DMS114 treated with DMSO at 0.1 percent for 48 hours (cell line): ENCODE measurements at regions not wholly inside any gene's neighbourhood (a gene's known extent, or its start where the extent isn't known, plus 50 kb on each side); places are given as distances from the start of the nearest gene placed in this dataset.
"Not testable (repeated sequence)": the region's sequence is repeated elsewhere in the genome, so short reads cannot be mapped to it uniquely, and the experiment has no call there.

ENCODE experiments used
- DNase-seq: peaks from one replicate; lab custom pipeline; 2025; ENCODE audit not compliant: unreplicated experiment; lab: John Stamatoyannopoulos, UW

GRCh38 chr10:64175271-64175962 lies 654.2 kb downstream of the REEP3 start:
- DNase-seq = no peak

GRCh38 chr10:64182671-64183070 lies 661.5 kb downstream of the REEP3 start:
- DNase-seq = no peak

GRCh38 chr10:64191286-64191685 lies 670.1 kb downstream of the REEP3 start:
- no peak for DNase-seq

GRCh38 chr10:64196638-64197315 lies 675.6 kb downstream of the REEP3 start:
- DNase-seq = no peak

- DNase-seq = no peak
Observed at GRCh38 chr10:64201936-64202335, 680.7 kb downstream of the REEP3 start.

- DNase-seq = not testable (repeated sequence)
Observed at GRCh38 chr10:64204504-64204903, 683.3 kb downstream of the REEP3 start.

- no peak for DNase-seq
Observed at GRCh38 chr10:64206409-64206808, 685.2 kb downstream of the REEP3 start.

GRCh38 chr10:64209561-64209960 lies 688.4 kb downstream of the REEP3 start:
- DNase-seq = no peak

GRCh38 chr10:64210211-64210610 lies 689.0 kb downstream of the REEP3 start:
- no peak for DNase-seq

- DNase-seq = no peak
Observed at GRCh38 chr10:64211466-64211865, 690.3 kb downstream of the REEP3 start.

GRCh38 chr10:64215088-64215487 lies 693.9 kb downstream of the REEP3 start:
- DNase-seq = no peak

- DNase-seq = no peak
Observed at GRCh38 chr10:64219271-64220025, 698.2 kb downstream of the REEP3 start.

- no peak for DNase-seq
Observed at GRCh38 chr10:64234489-64234888, 713.3 kb downstream of the REEP3 start.

- no peak for DNase-seq
Observed at GRCh38 chr10:64257704-64258103, 736.5 kb downstream of the REEP3 start.

- no peak for DNase-seq
Observed at GRCh38 chr10:64261092-64261491, 739.9 kb downstream of the REEP3 start.

GRCh38 chr10:64261676-64262075 lies 740.5 kb downstream of the REEP3 start:
- no peak for DNase-seq

GRCh38 chr10:64265961-64266360 lies 744.8 kb downstream of the REEP3 start:
- no peak for DNase-seq

GRCh38 chr10:64271508-64271907 lies 750.3 kb downstream of the REEP3 start:
- no peak for DNase-seq

GRCh38 chr10:64271983-64272382 lies 750.8 kb downstream of the REEP3 start:
- DNase-seq = no peak

GRCh38 chr10:64275001-64275400 lies 753.8 kb downstream of the REEP3 start:
- DNase-seq = no peak

GRCh38 chr10:64275774-64276173 lies 754.6 kb downstream of the REEP3 start:
- DNase-seq = no peak

GRCh38 chr10:64277536-64277935 lies 756.3 kb downstream of the REEP3 start:
- no peak for DNase-seq
